ENCODE measurements at regions not wholly inside any gene's neighbourhood (a gene's known extent, or its start where the extent isn't known, plus 50 kb on each side); places are given as distances from the start of the nearest gene placed in this dataset.

DNA sequence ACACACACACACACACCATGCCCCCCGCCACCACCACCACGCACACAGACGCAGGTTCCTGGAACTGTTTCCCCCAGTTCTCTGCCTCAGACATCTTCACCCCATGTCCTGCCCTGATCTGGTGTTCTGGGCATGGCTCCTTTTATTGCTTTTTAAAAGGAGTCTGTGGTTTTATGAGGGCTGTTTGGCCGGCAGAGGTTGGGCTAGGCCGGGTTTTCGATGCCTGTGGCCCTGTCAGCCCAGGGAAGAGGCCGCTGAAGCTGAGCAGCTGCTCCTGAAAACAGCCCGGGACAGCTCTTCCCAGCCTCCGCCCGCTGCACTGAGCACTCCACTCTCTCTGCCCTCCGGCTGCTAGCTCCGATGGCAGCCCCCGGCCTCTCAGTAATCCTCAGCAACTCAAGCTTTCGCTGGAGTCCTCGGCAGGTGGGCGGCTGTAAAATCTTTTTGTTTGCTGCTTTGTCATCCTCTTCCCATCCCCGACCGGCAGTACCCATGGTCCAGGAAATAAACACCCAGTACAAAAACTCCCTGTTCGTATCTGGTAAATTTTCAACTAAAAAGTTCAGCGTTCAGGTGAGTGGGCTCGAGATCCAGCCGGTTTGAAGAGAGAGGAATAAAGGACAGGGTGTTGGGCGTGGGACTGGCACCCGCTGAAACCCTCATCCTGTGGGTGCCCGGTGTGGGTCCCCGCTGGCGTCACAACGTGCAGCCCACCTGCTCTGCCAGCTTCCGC is 103.0 kb upstream of the ERCC6L2 start:
- Histone ChIP-seq H3K9me3 (ENCODE audit: control insufficient read depth, insufficient read depth, low read length) (no peaks in the 10 kb centered on the region), H3K4me3 (ENCODE audit: low read length) (no peak overlapping the region), H4K20me1 (ENCODE audit: control insufficient read depth, insufficient read depth, low read depth, low read length) (no peaks in the 10 kb centered on the region), H3K9me2 (replicated peaks; ENCODE audit: control insufficient read depth, low read length) (no peaks in the 10 kb centered on the region), H3K79me2 (ENCODE audit: control insufficient read depth, low read length) (no peaks in the 10 kb centered on the region), H3K4me2 (ENCODE audit: low read length) (no peak overlapping the region), H3K4me1 (ENCODE audit: control insufficient read depth, low read length) (no peaks in the 10 kb centered on the region), H3K27me3 (ENCODE audit: control insufficient read depth, low read length) (peaks cover 23% of the 10 kb centered on the region), H3K36me3 (ENCODE audit: control insufficient read depth, low read length) (no peaks in the 10 kb centered on the region), H3F3A (ENCODE audit: control insufficient read depth, insufficient read depth) (no peaks in the 10 kb centered on the region), H3K27ac (ENCODE audit: low read depth, low read length) (no peak overlapping the region)
- TF ChIP-seq EZH2phosphoT487 (IDR thresholded peaks at IDR 0.05; ENCODE audit: borderline replicate concordance, low read length) = no peak
- TF ChIP-seq, protein P1, sequence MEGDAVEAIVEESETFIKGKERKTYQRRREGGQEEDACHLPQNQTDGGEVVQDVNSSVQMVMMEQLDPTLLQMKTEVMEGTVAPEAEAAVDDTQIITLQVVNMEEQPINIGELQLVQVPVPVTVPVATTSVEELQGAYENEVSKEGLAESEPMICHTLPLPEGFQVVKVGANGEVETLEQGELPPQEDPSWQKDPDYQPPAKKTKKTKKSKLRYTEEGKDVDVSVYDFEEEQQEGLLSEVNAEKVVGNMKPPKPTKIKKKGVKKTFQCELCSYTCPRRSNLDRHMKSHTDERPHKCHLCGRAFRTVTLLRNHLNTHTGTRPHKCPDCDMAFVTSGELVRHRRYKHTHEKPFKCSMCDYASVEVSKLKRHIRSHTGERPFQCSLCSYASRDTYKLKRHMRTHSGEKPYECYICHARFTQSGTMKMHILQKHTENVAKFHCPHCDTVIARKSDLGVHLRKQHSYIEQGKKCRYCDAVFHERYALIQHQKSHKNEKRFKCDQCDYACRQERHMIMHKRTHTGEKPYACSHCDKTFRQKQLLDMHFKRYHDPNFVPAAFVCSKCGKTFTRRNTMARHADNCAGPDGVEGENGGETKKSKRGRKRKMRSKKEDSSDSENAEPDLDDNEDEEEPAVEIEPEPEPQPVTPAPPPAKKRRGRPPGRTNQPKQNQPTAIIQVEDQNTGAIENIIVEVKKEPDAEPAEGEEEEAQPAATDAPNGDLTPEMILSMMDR (IDR thresholded peaks at IDR 0.05; ENCODE audit: low read depth, low read length, poor library complexity, severe bottlenecking) = no peak

DNA sequence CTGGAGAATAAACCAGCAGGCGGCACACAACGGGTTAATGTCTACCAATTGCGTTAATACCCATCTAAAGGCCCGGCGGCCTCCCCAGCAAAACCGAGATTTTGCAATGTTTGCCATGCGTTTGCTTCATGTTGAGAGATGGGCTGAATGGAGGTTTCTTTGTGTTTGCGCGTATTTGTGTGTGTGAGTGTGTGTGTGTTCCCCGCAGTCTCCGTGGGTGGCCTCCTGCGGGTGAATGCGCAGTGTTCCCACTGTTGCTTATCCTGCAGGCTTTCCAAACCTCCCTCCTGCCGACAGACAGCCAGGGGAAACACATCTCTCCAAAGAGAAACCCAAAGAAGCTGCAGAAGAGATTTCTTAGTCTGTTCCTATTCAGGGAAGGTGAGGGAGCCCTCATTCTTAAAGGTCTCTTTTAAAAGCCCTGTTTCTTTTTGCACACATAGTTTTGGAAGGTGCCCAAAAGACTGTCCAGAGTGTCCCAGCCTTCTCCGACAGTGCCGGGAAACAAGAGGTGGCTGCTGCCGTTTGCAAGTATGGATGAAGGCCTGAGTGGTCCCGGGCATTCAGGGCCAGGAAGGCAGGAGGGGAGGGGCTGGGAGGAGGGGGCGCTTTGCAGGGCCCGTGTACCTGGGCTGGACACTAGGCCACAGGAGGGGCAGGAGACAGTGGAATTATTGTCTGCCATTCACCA is 103.8 kb upstream of the ERCC6L2 start:
- Histone ChIP-seq H3K9me3 (ENCODE audit: control insufficient read depth, insufficient read depth, low read length) (no peaks in the 10 kb centered on the region), H3K4me3 (ENCODE audit: low read length) (no peak overlapping the region), H4K20me1 (ENCODE audit: control insufficient read depth, insufficient read depth, low read depth, low read length) (no peaks in the 10 kb centered on the region), H3K27ac (ENCODE audit: low read depth, low read length) (no peak overlapping the region), H3K27me3 (ENCODE audit: control insufficient read depth, low read length) (peaks cover 21% of the 10 kb centered on the region), H3F3A (ENCODE audit: control insufficient read depth, insufficient read depth) (no peaks in the 10 kb centered on the region), H3K79me2 (ENCODE audit: control insufficient read depth, low read length) (no peaks in the 10 kb centered on the region), H3K4me2 (ENCODE audit: low read length) (no peak overlapping the region), H3K9me2 (replicated peaks; ENCODE audit: control insufficient read depth, low read length) (no peaks in the 10 kb centered on the region), H3K4me1 (ENCODE audit: control insufficient read depth, low read length) (no peaks in the 10 kb centered on the region), H3K36me3 (ENCODE audit: control insufficient read depth, low read length) (no peaks in the 10 kb centered on the region)
- TF ChIP-seq EZH2phosphoT487 (IDR thresholded peaks at IDR 0.05; ENCODE audit: borderline replicate concordance, low read length) = 0 out of 2 replicates have a peak, but pooled peaks have one; percentile 7
- TF ChIP-seq, protein P1 (IDR thresholded peaks at IDR 0.05; ENCODE audit: low read depth, low read length, poor library complexity, severe bottlenecking) = no peak

DNA sequence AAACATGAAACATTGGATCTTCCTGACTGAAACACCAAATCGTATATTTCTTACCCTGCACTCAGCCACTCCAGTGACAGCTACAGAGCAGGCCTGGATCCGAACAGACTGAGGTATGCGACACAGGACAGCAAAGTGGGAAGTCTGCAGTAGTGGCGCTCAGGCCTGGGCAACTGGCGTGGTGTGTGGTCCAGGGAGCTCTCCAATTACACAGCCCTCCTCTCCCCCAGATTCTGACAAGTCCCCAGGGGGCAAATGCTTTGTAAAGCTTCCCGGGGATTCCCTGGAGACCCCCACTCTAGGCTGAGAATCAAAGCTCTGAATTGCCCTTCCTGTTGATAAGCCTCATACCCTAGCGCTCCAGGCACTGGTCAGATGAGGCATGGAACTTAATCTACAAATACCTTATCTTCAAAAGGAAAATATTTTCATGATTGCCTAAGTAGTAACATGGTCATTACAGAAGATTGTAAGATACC is 104.8 kb upstream of the ERCC6L2 start:
- Histone ChIP-seq H4K20me1 (ENCODE audit: control insufficient read depth, insufficient read depth, low read depth, low read length) (no peaks in the 10 kb centered on the region), H3K4me3 (ENCODE audit: low read length) (no peak overlapping the region), H3K36me3 (ENCODE audit: control insufficient read depth, low read length) (no peaks in the 10 kb centered on the region), H3K27ac (ENCODE audit: low read depth, low read length) (no peak overlapping the region), H3K4me2 (ENCODE audit: low read length) (no peak overlapping the region), H3K79me2 (ENCODE audit: control insufficient read depth, low read length) (no peaks in the 10 kb centered on the region), H3K9me2 (replicated peaks; ENCODE audit: control insufficient read depth, low read length) (no peaks in the 10 kb centered on the region), H3K4me1 (ENCODE audit: control insufficient read depth, low read length) (no peaks in the 10 kb centered on the region), H3K9me3 (ENCODE audit: control insufficient read depth, insufficient read depth, low read length) (no peaks in the 10 kb centered on the region), H3F3A (ENCODE audit: control insufficient read depth, insufficient read depth) (no peaks in the 10 kb centered on the region), H3K27me3 (ENCODE audit: control insufficient read depth, low read length) (peaks cover 19% of the 10 kb centered on the region)
- no peak for TF ChIP-seq EZH2phosphoT487 (IDR thresholded peaks at IDR 0.05; ENCODE audit: borderline replicate concordance, low read length)
- TF ChIP-seq, protein P1 (IDR thresholded peaks at IDR 0.05; ENCODE audit: low read depth, low read length, poor library complexity, severe bottlenecking) = no peak
